ENCODE measurements at regions not wholly inside any gene's neighbourhood (a gene's known extent, or its start where the extent isn't known, plus 50 kb on each side); places are given as distances from the start of the nearest gene placed in this dataset.

DNA sequence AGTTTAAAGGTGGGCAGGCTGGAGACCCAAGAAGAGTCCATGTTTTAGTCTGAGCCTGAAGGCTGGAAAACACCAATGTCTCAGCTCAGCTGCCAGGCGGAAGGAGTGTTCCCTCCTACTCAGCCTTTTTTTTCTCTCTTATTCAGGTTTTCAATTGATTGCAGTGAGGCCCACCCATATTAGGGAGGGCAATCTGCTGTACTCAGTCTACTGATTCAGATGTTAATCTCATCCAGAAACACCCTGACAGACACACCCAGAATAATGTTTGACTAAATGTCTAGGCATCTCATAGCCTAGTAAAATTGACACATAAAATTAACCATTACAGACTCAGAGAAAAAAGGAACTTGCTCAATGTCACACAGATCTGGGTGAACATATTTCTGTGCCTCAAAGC, 347.1 kb downstream of the GBA3 start:
- TF ChIP-seq, protein P1, sequence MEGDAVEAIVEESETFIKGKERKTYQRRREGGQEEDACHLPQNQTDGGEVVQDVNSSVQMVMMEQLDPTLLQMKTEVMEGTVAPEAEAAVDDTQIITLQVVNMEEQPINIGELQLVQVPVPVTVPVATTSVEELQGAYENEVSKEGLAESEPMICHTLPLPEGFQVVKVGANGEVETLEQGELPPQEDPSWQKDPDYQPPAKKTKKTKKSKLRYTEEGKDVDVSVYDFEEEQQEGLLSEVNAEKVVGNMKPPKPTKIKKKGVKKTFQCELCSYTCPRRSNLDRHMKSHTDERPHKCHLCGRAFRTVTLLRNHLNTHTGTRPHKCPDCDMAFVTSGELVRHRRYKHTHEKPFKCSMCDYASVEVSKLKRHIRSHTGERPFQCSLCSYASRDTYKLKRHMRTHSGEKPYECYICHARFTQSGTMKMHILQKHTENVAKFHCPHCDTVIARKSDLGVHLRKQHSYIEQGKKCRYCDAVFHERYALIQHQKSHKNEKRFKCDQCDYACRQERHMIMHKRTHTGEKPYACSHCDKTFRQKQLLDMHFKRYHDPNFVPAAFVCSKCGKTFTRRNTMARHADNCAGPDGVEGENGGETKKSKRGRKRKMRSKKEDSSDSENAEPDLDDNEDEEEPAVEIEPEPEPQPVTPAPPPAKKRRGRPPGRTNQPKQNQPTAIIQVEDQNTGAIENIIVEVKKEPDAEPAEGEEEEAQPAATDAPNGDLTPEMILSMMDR (IDR thresholded peaks at IDR 0.05), result no peak
- TF ChIP-seq POLR2AphosphoS5 (IDR thresholded peaks at IDR 0.05) (no peak), POLR2A (IDR thresholded peaks at IDR 0.05; ENCODE audit: low read depth) (no peak), EP300 (IDR thresholded peaks at IDR 0.05) (no peak)

Measured in esophagus muscularis mucosa (tissue), 4 donors.